Neural progenitor cell (in vitro differentiated cells): ENCODE measurements at regions not wholly inside any gene's neighbourhood (a gene's known extent, or its start where the extent isn't known, plus 50 kb on each side); places are given as distances from the start of the nearest gene placed in this dataset.

Source experiments
- CTCF ChIP-seq: fragments of 200-600 bp; sonication (generic); IDR thresholded peaks from 2 replicates; pipeline ENCODE4 v1.5.1; 2017; ENCODE audit warnings: antibody characterized with exemption, mild to moderate bottlenecking
- EZH2 ChIP-seq: fragments of 200-600 bp; sonication (generic); IDR thresholded peaks from 2 replicates; pipeline ENCODE4 v1.6.1; 2017; ENCODE audit warnings: antibody characterized with exemption, mild to moderate bottlenecking, moderate library complexity

DNA sequence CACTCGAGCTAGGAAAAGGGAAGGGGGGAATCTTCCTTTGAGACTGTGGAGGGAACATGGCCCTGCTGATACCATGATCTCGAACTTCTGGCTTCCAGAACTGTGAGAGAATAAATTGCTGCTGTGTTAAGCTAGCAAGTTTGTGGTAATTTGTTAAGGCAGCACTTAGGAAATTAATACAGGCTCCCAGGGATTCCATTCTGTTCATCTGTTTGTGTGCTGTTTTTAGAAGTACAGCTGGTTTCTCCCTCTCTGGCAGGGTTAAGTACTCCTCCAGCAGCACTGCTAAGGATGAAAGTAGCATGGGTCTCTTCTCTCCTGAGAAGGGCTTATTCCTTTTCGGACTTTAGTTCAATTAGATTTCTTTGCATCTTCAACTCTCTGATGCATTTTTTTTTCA is 268.3 kb downstream of the HHIPL2 start:
- TF ChIP-seq CTCF: no peak
- TF ChIP-seq EZH2: no peak
